ENCODE measurements at regions not wholly inside any gene's neighbourhood (a gene's known extent, or its start where the extent isn't known, plus 50 kb on each side); places are given as distances from the start of the nearest gene placed in this dataset.
"Not testable (repeated sequence)": the region's sequence is repeated elsewhere in the genome, so short reads cannot be mapped to it uniquely, and the experiment has no call there.

GRCh38 chr12:25801734-25802133 lies 156.7 kb upstream of the RASSF8 start:
- Mint-ChIP-seq H3K36me3 (no peaks in the 10 kb centered on the region), H3K4me1 (ENCODE audit: unreplicated experiment) (no peaks in the 10 kb centered on the region), H3K4me3 (no peak overlapping the region), H3K27ac (no peak overlapping the region), H3K9me3 (no peaks in the 10 kb centered on the region), H3K27me3 (no peaks in the 10 kb centered on the region)
- DNase-seq (ENCODE audit: extremely low spot score, unreplicated experiment), result no peak
- no peak for TF ChIP-seq CTCF (conservative IDR thresholded peaks at IDR 0.05)

- Mint-ChIP-seq H3K36me3 (no peaks in the 10 kb centered on the region), H3K27me3 (no peaks in the 10 kb centered on the region), H3K4me1 (ENCODE audit: unreplicated experiment) (no peaks in the 10 kb centered on the region), H3K4me3 (no peak overlapping the region), H3K27ac (no peak overlapping the region), H3K9me3 (no peaks in the 10 kb centered on the region)
- DNase-seq (ENCODE audit: extremely low spot score, unreplicated experiment), result no peak
- TF ChIP-seq CTCF (conservative IDR thresholded peaks at IDR 0.05), result no peak
Measured at GRCh38 chr12:25802143-25802542, 156.3 kb upstream of the RASSF8 start.

- not testable (repeated sequence) for H3K4me3 Mint-ChIP-seq; H3K27ac Mint-ChIP-seq; H3K4me1 Mint-ChIP-seq (ENCODE audit: unreplicated experiment); H3K27me3 Mint-ChIP-seq; DNase-seq (ENCODE audit: extremely low spot score, unreplicated experiment); H3K9me3 Mint-ChIP-seq; H3K36me3 Mint-ChIP-seq
Measured at GRCh38 chr12:25803029-25803664, 155.3 kb upstream of the RASSF8 start.

GRCh38 chr12:25804286-25804685 lies 154.2 kb upstream of the RASSF8 start:
- H3K9me3 Mint-ChIP-seq; DNase-seq (ENCODE audit: extremely low spot score, unreplicated experiment); H3K36me3 Mint-ChIP-seq; H3K27me3 Mint-ChIP-seq; H3K4me3 Mint-ChIP-seq; H3K27ac Mint-ChIP-seq; H3K4me1 Mint-ChIP-seq (ENCODE audit: unreplicated experiment): not testable (repeated sequence)

GRCh38 chr12:25806271-25806670 lies 152.2 kb upstream of the RASSF8 start:
- Mint-ChIP-seq H3K27me3 (no peaks in the 10 kb centered on the region), H3K4me3 (no peak overlapping the region), H3K27ac (no peak overlapping the region), H3K4me1 (ENCODE audit: unreplicated experiment) (no peaks in the 10 kb centered on the region), H3K9me3 (peaks cover 10% of the 10 kb centered on the region), H3K36me3 (peaks cover 6% of the 10 kb centered on the region)
- DNase-seq (ENCODE audit: extremely low spot score, unreplicated experiment), result no peak
- TF ChIP-seq CTCF (conservative IDR thresholded peaks at IDR 0.05), result no peak

GRCh38 chr12:25808604-25809003 lies 149.9 kb upstream of the RASSF8 start:
- no peaks in the 10 kb centered on the region for H3K27me3 Mint-ChIP-seq
- H3K9me3 Mint-ChIP-seq, result peaks cover 16% of the 10 kb centered on the region

More at GRCh38 chr12:25808604-25809003, 149.9 kb upstream of the RASSF8 start:
- peaks cover 6% of the 10 kb centered on the region for H3K4me1 Mint-ChIP-seq (ENCODE audit: unreplicated experiment)
- DNase-seq (ENCODE audit: extremely low spot score, unreplicated experiment), result no peak
- no peak for TF ChIP-seq CTCF (conservative IDR thresholded peaks at IDR 0.05)
- H3K4me3 Mint-ChIP-seq, result no peak overlapping the region
- H3K27ac Mint-ChIP-seq, result no peak overlapping the region
- H3K36me3 Mint-ChIP-seq, result peaks cover 6% of the 10 kb centered on the region

Data from type B pancreatic cell (in vitro differentiated cells).